HS-5 (cell line): ENCODE measurements at regions not wholly inside any gene's neighbourhood (a gene's known extent, or its start where the extent isn't known, plus 50 kb on each side); places are given as distances from the start of the nearest gene placed in this dataset.

Experiments used
- DNase-seq: peaks from one replicate; pipeline ENCODE4 v3.0.0-alpha.2; 2012; ENCODE audit warnings: low read depth

DNA sequence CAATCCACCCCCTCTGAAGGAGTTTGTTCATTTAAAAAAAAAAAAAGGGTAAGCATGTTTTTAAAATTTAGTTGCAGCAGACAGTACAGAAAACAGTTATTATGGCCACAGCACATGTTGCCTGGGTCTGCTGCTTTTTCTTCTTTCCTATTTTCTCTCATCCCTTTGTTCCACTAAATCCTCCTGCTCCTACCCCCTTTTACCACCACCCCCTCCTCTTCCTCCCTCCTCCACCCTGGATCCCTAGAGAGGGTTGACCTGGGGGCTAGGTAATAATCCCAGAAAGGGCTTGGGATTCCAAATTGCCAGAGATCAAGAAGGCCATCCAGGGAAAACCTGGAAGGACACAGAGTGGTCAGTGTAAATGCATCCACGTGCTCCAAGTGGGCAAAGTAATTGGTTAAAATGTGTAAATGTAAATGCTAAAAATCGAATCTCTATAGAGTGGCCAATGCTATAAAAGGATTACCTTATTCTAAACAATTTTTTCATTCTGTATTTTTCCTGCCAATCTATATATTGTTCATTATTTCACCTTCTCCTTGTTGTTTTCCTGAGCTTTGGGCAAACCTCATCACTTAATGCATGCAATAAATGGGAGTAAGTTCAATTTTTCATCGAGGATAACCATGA, 89.0 kb upstream of the PIK3CG start:
- DNase-seq, result no peak

GRCh38 chr7:106776618-106777347, 88.3 kb upstream of the PIK3CG start:
- no peak for DNase-seq

- no peak for DNase-seq
Observed at GRCh38 chr7:106777674-106778299, 87.3 kb upstream of the PIK3CG start.

GRCh38 chr7:106778656-106779250, 86.3 kb upstream of the PIK3CG start:
- DNase-seq, result no peak

DNA sequence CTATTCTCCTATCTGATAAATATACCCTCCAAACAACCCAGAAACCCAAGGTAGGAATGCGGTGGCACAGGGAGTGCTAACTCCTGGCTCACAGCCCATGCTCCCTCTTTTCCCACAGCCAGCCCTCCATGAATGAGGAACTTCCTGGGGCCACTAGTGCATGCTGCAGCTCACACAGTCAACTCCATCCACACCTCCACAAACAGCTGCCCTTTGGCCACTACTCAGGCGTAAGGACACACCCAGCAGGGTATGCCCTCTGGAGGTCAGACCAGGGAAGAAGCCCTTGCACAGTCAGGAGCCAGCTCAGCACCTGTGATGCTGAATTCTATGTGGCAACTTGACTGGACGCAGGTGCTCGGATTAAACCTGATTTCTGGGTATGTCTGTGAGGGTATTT, 85.2 kb upstream of the PIK3CG start:
- DNase-seq, result no peak

DNA sequence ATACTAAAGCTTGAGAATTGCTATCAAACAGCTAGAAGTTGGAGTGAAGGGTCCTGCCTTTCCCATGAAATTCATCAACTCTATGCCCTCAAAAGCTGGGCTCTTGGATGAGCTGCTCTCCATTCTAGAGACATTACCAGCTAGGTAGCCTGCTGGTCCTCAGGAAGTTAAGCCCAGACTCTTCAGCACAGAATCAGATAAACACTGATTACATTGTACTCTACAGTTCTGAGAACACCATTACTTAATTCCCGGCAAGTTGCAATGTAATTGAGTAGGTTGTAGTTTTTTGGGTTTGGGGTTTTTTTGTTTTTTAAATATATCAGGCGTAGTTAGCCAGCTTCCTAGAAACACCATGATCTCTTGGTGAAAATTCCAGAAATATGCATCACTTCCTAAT, 84.1 kb upstream of the PIK3CG start:
- DNase-seq, result no peak

- DNase-seq, result no peak
Observed at GRCh38 chr7:106781828-106782544, 83.1 kb upstream of the PIK3CG start.

GRCh38 chr7:106783286-106783685, 81.8 kb upstream of the PIK3CG start:
- DNase-seq, result no peak

- DNase-seq, result no peak
Observed at GRCh38 chr7:106788637-106789036, 76.4 kb upstream of the PIK3CG start.

GRCh38 chr7:106791526-106791925, 73.6 kb upstream of the PIK3CG start:
- DNase-seq, result no peak

GRCh38 chr7:106792233-106792926, 72.7 kb upstream of the PIK3CG start:
- DNase-seq, result no peak

DNA sequence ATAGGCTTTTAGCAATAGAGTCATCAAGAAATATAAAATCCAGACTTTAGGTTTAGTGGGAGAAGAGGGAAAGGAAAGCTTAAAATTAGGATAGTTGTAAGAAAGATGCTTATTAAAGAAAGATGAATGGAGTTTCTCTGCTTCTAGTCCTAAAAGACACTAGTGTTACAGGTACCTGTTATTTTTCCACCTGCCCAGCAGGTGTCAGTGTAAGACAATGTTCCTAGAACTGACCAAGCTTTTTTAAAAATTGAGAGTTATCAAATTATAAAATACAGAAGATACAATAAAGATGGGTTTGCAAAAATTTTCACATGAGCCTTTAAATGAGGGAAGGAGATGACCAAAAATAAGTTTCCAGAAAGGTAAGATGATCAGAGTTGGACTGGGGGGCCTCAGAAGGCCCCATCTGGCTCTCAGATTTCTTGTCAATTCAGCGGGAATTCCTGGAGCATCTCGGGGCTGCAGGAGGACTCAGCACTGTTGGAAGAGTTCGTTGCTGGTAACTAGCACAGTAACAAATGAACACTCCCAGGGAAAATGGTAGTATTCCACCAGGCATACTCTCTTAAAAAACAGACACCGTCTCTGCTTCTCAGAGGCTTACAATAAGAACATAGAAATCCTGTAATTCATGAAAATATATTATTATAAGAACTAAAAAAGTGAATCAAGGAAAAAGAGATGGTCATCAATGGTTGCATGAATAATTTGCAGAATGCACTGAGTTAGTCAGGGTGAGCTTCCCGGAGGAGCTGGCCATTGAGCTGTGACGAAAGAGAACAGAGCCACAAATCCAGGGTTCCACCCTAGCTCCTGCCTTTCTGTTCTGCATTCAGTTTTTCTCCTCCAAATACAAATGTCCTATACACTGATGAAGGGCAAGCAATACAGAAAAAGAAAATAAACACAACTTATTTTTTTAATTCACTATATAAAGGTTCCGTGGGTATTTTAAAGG, 71.8 kb upstream of the PIK3CG start:
- no peak for DNase-seq

DNA sequence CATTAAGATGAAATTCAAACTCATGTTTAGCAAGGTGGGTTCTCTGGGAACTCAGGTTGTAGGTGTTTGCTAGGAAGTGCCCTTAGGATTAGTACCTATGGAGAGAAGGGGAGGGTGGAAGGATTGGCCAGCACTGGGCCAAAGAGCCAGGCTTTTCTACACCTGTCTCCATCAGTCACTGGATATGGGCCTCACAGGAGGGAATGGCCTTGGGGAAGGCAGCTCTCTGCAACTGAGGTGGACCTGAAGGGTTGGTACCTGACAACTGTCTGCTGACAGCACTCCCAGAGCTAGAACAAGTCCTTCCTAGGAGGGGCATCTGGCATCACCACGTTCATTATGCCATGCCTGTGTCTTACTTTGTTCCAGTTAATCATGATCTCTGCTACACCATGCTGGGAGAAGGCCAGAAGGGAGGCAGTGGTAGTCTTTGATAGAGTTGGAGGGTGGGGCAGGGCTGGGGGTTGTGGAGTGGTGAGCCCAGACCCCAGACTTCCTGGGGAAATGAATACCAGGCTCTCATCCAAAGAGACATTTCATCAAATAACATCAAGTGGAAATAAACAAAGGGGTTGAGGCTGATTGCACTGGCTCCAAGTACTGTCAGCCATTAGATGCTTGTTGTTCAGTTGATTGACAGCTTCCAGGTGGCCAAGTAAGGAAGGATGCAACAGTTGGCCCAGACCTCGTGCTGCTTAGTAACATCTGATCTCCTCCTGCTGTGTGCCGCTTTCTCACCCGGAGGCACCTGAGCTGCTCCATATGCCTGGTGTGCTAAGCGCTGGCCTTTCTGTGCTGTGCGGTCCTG, 70.6 kb upstream of the PIK3CG start:
- DNase-seq, result no peak

DNA sequence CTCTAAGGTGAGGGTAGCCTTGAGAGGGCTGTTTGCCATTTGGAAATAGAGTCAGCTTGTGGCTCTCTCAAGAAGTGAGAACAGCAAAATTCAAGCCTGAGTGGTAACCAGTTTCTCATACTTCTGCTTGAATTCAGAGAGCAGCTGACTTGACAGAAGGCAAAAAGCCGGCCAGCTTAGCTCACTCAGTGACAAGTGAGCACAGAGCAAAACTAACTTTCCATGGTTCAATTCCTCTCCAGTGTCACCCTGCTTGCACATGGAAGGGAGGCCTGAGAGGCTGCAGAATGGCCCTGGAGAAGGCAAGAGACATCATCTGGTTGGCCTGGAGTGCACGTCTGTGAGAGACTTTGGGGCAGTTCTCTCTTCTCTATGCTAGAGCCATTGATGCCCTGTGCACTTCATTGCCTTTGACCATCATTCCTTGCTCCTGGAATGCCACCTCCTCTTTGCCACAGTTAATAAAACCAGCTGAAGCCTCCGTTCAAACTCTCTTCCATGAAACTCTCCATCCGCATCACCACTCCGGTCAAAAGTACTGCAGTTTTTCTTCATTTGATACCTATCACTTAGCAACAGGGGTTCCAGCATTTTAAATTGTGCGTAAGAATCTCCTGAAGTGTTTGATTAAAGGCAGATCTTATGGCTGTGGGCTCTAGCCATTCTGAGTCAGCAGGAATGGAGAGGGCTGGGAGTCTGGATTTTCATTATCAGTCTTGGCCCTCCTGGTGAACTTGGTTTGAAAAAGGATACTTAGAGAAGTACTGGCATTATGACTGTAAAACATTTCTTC, 69.8 kb upstream of the PIK3CG start:
- no peak for DNase-seq

DNA sequence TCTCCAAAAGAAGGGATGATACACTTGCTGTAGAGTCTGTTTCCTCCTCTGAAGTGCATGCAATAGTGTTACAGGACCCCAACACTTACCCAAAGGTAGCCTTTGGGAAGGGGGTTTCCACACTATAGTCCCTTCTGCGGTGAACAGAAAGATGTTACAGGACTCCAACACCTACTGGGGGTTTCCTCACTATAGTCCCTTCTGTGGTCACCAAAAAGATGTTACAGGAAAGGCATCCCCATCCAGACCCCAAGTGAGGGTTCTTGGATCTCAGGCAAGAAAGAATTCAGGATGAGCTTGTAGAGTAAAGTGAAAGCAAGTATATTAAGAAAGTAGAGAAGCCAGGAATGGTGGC, 69.2 kb upstream of the PIK3CG start:
- no peak for DNase-seq

GRCh38 chr7:106797937-106798336, 67.1 kb upstream of the PIK3CG start:
- no peak for DNase-seq

GRCh38 chr7:106802589-106802988, 62.5 kb upstream of the PIK3CG start:
- DNase-seq, result no peak

GRCh38 chr7:106806556-106806955, 58.5 kb upstream of the PIK3CG start:
- DNase-seq, result no peak

GRCh38 chr7:106807474-106807873, 57.6 kb upstream of the PIK3CG start:
- DNase-seq, result no peak
